ENCODE measurements at regions not wholly inside any gene's neighbourhood (a gene's known extent, or its start where the extent isn't known, plus 50 kb on each side); places are given as distances from the start of the nearest gene placed in this dataset.

- Mint-ChIP-seq H3K27me3 (ENCODE audit: low read depth, unreplicated experiment) (no peaks in the 10 kb centered on the region), H3K9me3 (ENCODE audit: unreplicated experiment) (no peaks in the 10 kb centered on the region), H3K36me3 (ENCODE audit: low read depth, unreplicated experiment) (no peaks in the 10 kb centered on the region), H3K27ac (ENCODE audit: unreplicated experiment) (no peak overlapping the region), H3K4me3 (ENCODE audit: unreplicated experiment) (no peak overlapping the region), H3K4me1 (ENCODE audit: low read depth, unreplicated experiment) (no peaks in the 10 kb centered on the region)
- Histone ChIP-seq H2AFZ (ENCODE audit: low read depth, low read length) (no peak overlapping the region), H4K20me1 (ENCODE audit: insufficient read depth, low read length) (no peaks in the 10 kb centered on the region), H3K36me3 (ENCODE audit: insufficient read depth, low read length) (no peaks in the 10 kb centered on the region), H3K4me3 (ENCODE audit: insufficient read depth, low read depth, low read length) (no peak overlapping the region), H3K79me2 (ENCODE audit: insufficient read depth, low read length) (no peaks in the 10 kb centered on the region), H3K27me3 (ENCODE audit: insufficient read depth, low read length) (no peaks in the 10 kb centered on the region), H3K4me1 (ENCODE audit: insufficient read depth, low read length) (no peaks in the 10 kb centered on the region), H3K9ac (ENCODE audit: low read length) (no peak overlapping the region), H3K9me3 (ENCODE audit: insufficient read depth, low read depth, low read length) (no peaks in the 10 kb centered on the region), H3K4me2 (ENCODE audit: low read length) (no peak overlapping the region), H3K27ac (ENCODE audit: low read depth, low read length) (no peak overlapping the region)
- no peak for DNase-seq (ENCODE audit: low read depth)
- no peak for TF ChIP-seq CTCF (IDR thresholded peaks at IDR 0.05; ENCODE audit: insufficient read depth, low read depth, low read length)
- TF ChIP-seq EZH2 (IDR thresholded peaks at IDR 0.05; ENCODE audit: insufficient read depth, low read length), result no peak
- no peak for FAIRE-seq
Observed at GRCh38 chr3:5653426-5654143, 466.1 kb downstream of the EDEM1 start.

- Histone ChIP-seq H3K4me2 (ENCODE audit: low read length) (no peak overlapping the region), H3K4me3 (ENCODE audit: insufficient read depth, low read depth, low read length) (no peak overlapping the region), H3K27me3 (ENCODE audit: insufficient read depth, low read length) (no peaks in the 10 kb centered on the region), H3K9me3 (ENCODE audit: insufficient read depth, low read depth, low read length) (no peaks in the 10 kb centered on the region), H3K36me3 (ENCODE audit: insufficient read depth, low read length) (no peaks in the 10 kb centered on the region), H3K79me2 (ENCODE audit: insufficient read depth, low read length) (no peaks in the 10 kb centered on the region), H3K27ac (ENCODE audit: low read depth, low read length) (no peak overlapping the region), H2AFZ (ENCODE audit: low read depth, low read length) (no peak overlapping the region), H3K9ac (ENCODE audit: low read length) (no peak overlapping the region), H3K4me1 (ENCODE audit: insufficient read depth, low read length) (no peaks in the 10 kb centered on the region), H4K20me1 (ENCODE audit: insufficient read depth, low read length) (no peaks in the 10 kb centered on the region)
- DNase-seq (ENCODE audit: low read depth) (no peak), FAIRE-seq (no peak)
- H3K27ac Mint-ChIP-seq (ENCODE audit: unreplicated experiment), result no peak overlapping the region
- H3K36me3 Mint-ChIP-seq (ENCODE audit: low read depth, unreplicated experiment), result no peaks in the 10 kb centered on the region
- H3K9me3 Mint-ChIP-seq (ENCODE audit: unreplicated experiment), result no peaks in the 10 kb centered on the region
- TF ChIP-seq CTCF (IDR thresholded peaks at IDR 0.05; ENCODE audit: insufficient read depth, low read depth, low read length) (no peak), EZH2 (IDR thresholded peaks at IDR 0.05; ENCODE audit: insufficient read depth, low read length) (no peak)
- peaks cover 3% of the 10 kb centered on the region for H3K4me1 Mint-ChIP-seq (ENCODE audit: low read depth, unreplicated experiment)
- no peaks in the 10 kb centered on the region for H3K27me3 Mint-ChIP-seq (ENCODE audit: low read depth, unreplicated experiment)
- no peak overlapping the region for H3K4me3 Mint-ChIP-seq (ENCODE audit: unreplicated experiment)
Observed at GRCh38 chr3:5657106-5657505, 469.6 kb downstream of the EDEM1 start.

- Histone ChIP-seq H3K27me3 (ENCODE audit: insufficient read depth, low read length) (no peaks in the 10 kb centered on the region), H3K4me3 (ENCODE audit: insufficient read depth, low read depth, low read length) (no peak overlapping the region), H4K20me1 (ENCODE audit: insufficient read depth, low read length) (no peaks in the 10 kb centered on the region), H3K4me2 (ENCODE audit: low read length) (no peak overlapping the region), H3K9me3 (ENCODE audit: insufficient read depth, low read depth, low read length) (peaks cover 3% of the 10 kb centered on the region), H3K27ac (ENCODE audit: low read depth, low read length) (no peak overlapping the region), H3K9ac (ENCODE audit: low read length) (no peak overlapping the region), H3K36me3 (ENCODE audit: insufficient read depth, low read length) (no peaks in the 10 kb centered on the region), H3K4me1 (ENCODE audit: insufficient read depth, low read length) (no peaks in the 10 kb centered on the region), H2AFZ (ENCODE audit: low read depth, low read length) (no peak overlapping the region), H3K79me2 (ENCODE audit: insufficient read depth, low read length) (no peaks in the 10 kb centered on the region)
- Mint-ChIP-seq H3K9me3 (ENCODE audit: unreplicated experiment) (peaks cover 7% of the 10 kb centered on the region), H3K27ac (ENCODE audit: unreplicated experiment) (no peak overlapping the region), H3K36me3 (ENCODE audit: low read depth, unreplicated experiment) (no peaks in the 10 kb centered on the region), H3K4me3 (ENCODE audit: unreplicated experiment) (no peak overlapping the region), H3K4me1 (ENCODE audit: low read depth, unreplicated experiment) (peaks cover 3% of the 10 kb centered on the region), H3K27me3 (ENCODE audit: low read depth, unreplicated experiment) (no peaks in the 10 kb centered on the region)
- TF ChIP-seq CTCF (IDR thresholded peaks at IDR 0.05; ENCODE audit: insufficient read depth, low read depth, low read length) (no peak), EZH2 (IDR thresholded peaks at IDR 0.05; ENCODE audit: insufficient read depth, low read length) (no peak)
- no peak for FAIRE-seq
- DNase-seq (ENCODE audit: low read depth), result no peak
Observed at GRCh38 chr3:5663601-5664000, 476.1 kb downstream of the EDEM1 start.
